Endothelial cell of umbilical vein (primary cell): ENCODE measurements at regions not wholly inside any gene's neighbourhood (a gene's known extent, or its start where the extent isn't known, plus 50 kb on each side); places are given as distances from the start of the nearest gene placed in this dataset.

ENCODE experiments used
- BruUV-seq: library from RNA; stranded (reverse); fragments of 400-500 nt; replicated peaks from 2 replicates; lab custom pipeline; 2021; lab: Mats Ljungman, UMichigan
- CTCF ChIA-PET: fragments of 300-600, 350-600 bp; sonication (Branson Sonifier 250); formaldehyde crosslinking; loops from one replicate; lab custom pipeline; 2021; ENCODE audit warnings: antibody characterized with exemption, inconsistent platforms; lab: Charles Lee
- POLR2A ChIA-PET: fragments of 300-600, 350-600 bp; sonication (Branson Sonifier 250); formaldehyde crosslinking; loops from one replicate; lab custom pipeline; 2021; ENCODE audit warnings: antibody characterized with exemption, inconsistent platforms; lab: Charles Lee
- DNase-seq: peaks from one replicate; pipeline ENCODE4 v3.0.0-alpha.2; 2011; ENCODE audit warnings: low read depth, low spot score
- FAIRE-seq: peaks from 2 replicates; lab custom pipeline; 2011; peaks lifted over from hg19 to GRCh38; lab: Jason Lieb, UNC
- H2AFZ ChIP-seq: 2 replicates; pipeline ENCODE4 v1.6.0; 2012; ENCODE audit warnings: low read depth, low read length, control low read depth, inconsistent platforms
- H3K27ac ChIP-seq: 2 replicates; pipeline ENCODE4 v1.5.1; 2011; ENCODE audit warnings: low read depth, mild to moderate bottlenecking, control low read depth, low read length, moderate library complexity; ENCODE audit not compliant: insufficient read depth
- H3K27me3 ChIP-seq, 2 experiments: 2 replicates each; pipeline versions ENCODE4 v1.6.0 to v1.6.1; 2011; ENCODE audit warnings: low read length in 2 of 2, mixed read lengths in 1 of 2; ENCODE audit not compliant: control insufficient read depth in 2 of 2, insufficient read depth in 2 of 2
- H3K36me3 ChIP-seq, 2 experiments: 2 replicates in 1 of 2; 3 replicates in 1 of 2; pipeline ENCODE4 v1.5.1; 2011; ENCODE audit warnings: low read length in 2 of 2, mild to moderate bottlenecking in 1 of 2, moderate library complexity in 1 of 2; ENCODE audit not compliant: control insufficient read depth in 2 of 2, insufficient read depth in 2 of 2; ENCODE audit errors: extremely low read depth in 1 of 2
- H3K4me1 ChIP-seq: 3 replicates; pipeline ENCODE4 v1.5.1; 2011; ENCODE audit warnings: mild to moderate bottlenecking, low read length; ENCODE audit not compliant: control insufficient read depth, insufficient read depth; ENCODE audit errors: extremely low read depth
- H3K4me2 ChIP-seq: 2 replicates; pipeline ENCODE4 v1.6.1; 2011; ENCODE audit warnings: low read length, control low read depth, mixed read lengths; ENCODE audit not compliant: insufficient read depth
- H3K4me3 ChIP-seq, 3 experiments: fragments of 200-600 bp in 1 of 3; sonication (generic), shearing (Covaris generic) in 1 of 3; replicated peaks in 1 of 3; 2 replicates each; pipeline ENCODE4 v1.5.1; 2011 to 2016; ENCODE audit warnings: control low read depth in 3 of 3, low read length in 3 of 3, mild to moderate bottlenecking in 2 of 3, inconsistent platforms in 1 of 3, low read depth in 1 of 3, moderate library complexity in 1 of 3; ENCODE audit not compliant: insufficient read depth in 1 of 3
- H3K79me2 ChIP-seq: 2 replicates; pipeline ENCODE4 v1.6.0; 2012; ENCODE audit warnings: low read length, inconsistent platforms; ENCODE audit not compliant: control insufficient read depth, insufficient read depth
- H3K9ac ChIP-seq: replicated peaks from 2 replicates; pipeline ENCODE3; 2011; ENCODE audit warnings: low read length, control low read depth; ENCODE audit not compliant: insufficient read depth; ENCODE audit errors: extremely low read depth
- H3K9me1 ChIP-seq: replicated peaks from 3 replicates; pipeline ENCODE4 v1.6.0; 2011; ENCODE audit warnings: mild to moderate bottlenecking, low read length; ENCODE audit not compliant: control insufficient read depth, insufficient read depth; ENCODE audit errors: extremely low read depth
- H3K9me3 ChIP-seq: replicated peaks from 2 replicates; pipeline ENCODE4 v1.5.1; 2012; ENCODE audit warnings: low read length, inconsistent platforms; ENCODE audit not compliant: control insufficient read depth, insufficient read depth
- H4K20me1 ChIP-seq: replicated peaks from 2 replicates; pipeline ENCODE3; 2011; ENCODE audit warnings: mild to moderate bottlenecking, low read length; ENCODE audit not compliant: control insufficient read depth, insufficient read depth; ENCODE audit errors: extremely low read depth
- EZH2 ChIP-seq: IDR thresholded peaks from 2 replicates; pipeline ENCODE4 v1.6.1; 2012; ENCODE audit warnings: borderline replicate concordance, low read depth, mild to moderate bottlenecking, moderate library complexity, low read length, inconsistent platforms; ENCODE audit not compliant: severe bottlenecking
- FOS ChIP-seq: IDR thresholded peaks from 2 replicates; pipeline ENCODE4 v1.6.1; 2011; ENCODE audit warnings: mild to moderate bottlenecking, low read length, moderate library complexity, borderline replicate concordance; ENCODE audit not compliant: insufficient read depth
- GATA2 ChIP-seq: IDR thresholded peaks from 2 replicates; pipeline ENCODE4 v1.7.0; 2011; ENCODE audit warnings: low read depth, mild to moderate bottlenecking, moderate library complexity, mixed read lengths, low read length; ENCODE audit not compliant: insufficient read length, insufficient read depth
- JUN ChIP-seq: IDR thresholded peaks from 2 replicates; pipeline ENCODE4 v1.6.1; 2011; ENCODE audit warnings: borderline replicate concordance, low read depth; ENCODE audit not compliant: insufficient read length, insufficient read depth
- MYC ChIP-seq: IDR thresholded peaks from one replicate; pipeline ENCODE4 v1.6.1; 2011; ENCODE audit warnings: mild to moderate bottlenecking, low read depth, low read length
- POLR2A ChIP-seq: IDR thresholded peaks from 2 replicates; pipeline ENCODE4 v1.6.1; 2012; ENCODE audit warnings: low read depth, mild to moderate bottlenecking, control low read depth, low read length
- POLR2AphosphoS5 ChIP-seq: IDR thresholded peaks from 2 replicates; pipeline ENCODE4 v1.6.1; 2012; ENCODE audit warnings: low read depth, mild to moderate bottlenecking, control low read depth, low read length, moderate library complexity; ENCODE audit not compliant: insufficient read depth
- dilution Hi-C: fragments of 300-500 bp; cut with MboI; formaldehyde crosslinking; loops from one replicate; pipeline ENCODE4 v1.15.0; 2019; ENCODE audit warnings: low sequenced_read_pairs; ENCODE audit not compliant: extremely low pct_ligation_motif_present
- intact Hi-C: fragments of 100-400 bp; cut with micrococcal nuclease; formaldehyde crosslinking; loops from one replicate; pipeline ENCODE4 v1.10.0; 2022
- TF ChIP-seq, protein P1 (sequence below): IDR thresholded peaks from 2 replicates; pipeline ENCODE4 v1.6.1; 2011; ENCODE audit not compliant: insufficient read depth, insufficient read length
- TF ChIP-seq, protein P2 (sequence below), 2 donors: IDR thresholded peaks; 1 replicate in 1 of 2; 2 replicates in 1 of 2; pipeline ENCODE4 v1.5.1; 2011; ENCODE audit warnings: low read length in 2 of 2, mild to moderate bottlenecking in 2 of 2, moderate library complexity in 2 of 2, control low read depth in 1 of 2, inconsistent platforms in 1 of 2, low read depth in 1 of 2; ENCODE audit not compliant: insufficient read depth in 1 of 2; ENCODE audit errors: extremely low read depth in 1 of 2

DNA sequence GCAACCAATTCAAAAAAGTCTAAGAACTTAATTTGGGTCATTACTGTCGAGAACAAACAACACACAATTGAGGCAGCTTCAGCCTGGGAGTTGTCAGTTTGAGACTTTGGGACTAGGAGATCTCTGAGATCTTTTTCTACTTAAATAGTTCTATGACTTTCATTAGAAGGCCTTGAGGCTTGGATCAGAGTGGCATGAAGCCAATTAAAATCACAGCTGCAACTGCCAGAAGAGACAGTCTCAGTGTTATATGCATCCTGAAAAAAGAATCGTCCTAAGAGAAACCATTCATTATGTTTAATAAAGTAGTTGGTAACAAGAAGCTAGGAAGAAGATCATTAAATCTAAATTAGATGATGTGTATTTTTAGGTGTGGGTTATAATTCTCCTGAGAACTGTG, 170.8 kb upstream of the RASSF8 start:
- Histone ChIP-seq H3K27ac (no peak overlapping the region), H3K9ac (no peak overlapping the region), H3K36me3 (no peaks in the 10 kb centered on the region), H3K27me3 (no peaks in the 10 kb centered on the region), H3K9me1 (no peaks in the 10 kb centered on the region), H3K4me1 (peaks cover 43% of the 10 kb centered on the region), H3K9me3 (no peaks in the 10 kb centered on the region), H3K4me3 (no peak overlapping the region), H2AFZ (no peak overlapping the region), H4K20me1 (no peaks in the 10 kb centered on the region), H3K4me2 (no peak overlapping the region), H3K79me2 (no peaks in the 10 kb centered on the region)
- TF ChIP-seq EZH2 (no peak), POLR2A (no peak), POLR2AphosphoS5 (no peak), JUN (no peak), FOS (no peak)
- TF ChIP-seq, protein P1, sequence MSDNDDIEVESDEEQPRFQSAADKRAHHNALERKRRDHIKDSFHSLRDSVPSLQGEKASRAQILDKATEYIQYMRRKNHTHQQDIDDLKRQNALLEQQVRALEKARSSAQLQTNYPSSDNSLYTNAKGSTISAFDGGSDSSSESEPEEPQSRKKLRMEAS = no peak
- FAIRE-seq (no peak), DNase-seq (peak; percentile 65)
- intact Hi-C loops (loop anchor here (2.0 to 5.0 kb wide), 2 partner anchors 135 to 171 kb away; partner anchors contain the start of gene RASSF8), dilution Hi-C loops (no loop called here)
- CTCF ChIA-PET = interaction anchor here (0.5 to 2.2 kb wide), 3 partner anchors 11 to 171 kb away, joined by 3 to 6 read pairs (median 3); partner anchors contain the start of gene RASSF8
- POLR2A ChIA-PET = no interaction called here
- BruUV-seq = no TSS peak

DNA sequence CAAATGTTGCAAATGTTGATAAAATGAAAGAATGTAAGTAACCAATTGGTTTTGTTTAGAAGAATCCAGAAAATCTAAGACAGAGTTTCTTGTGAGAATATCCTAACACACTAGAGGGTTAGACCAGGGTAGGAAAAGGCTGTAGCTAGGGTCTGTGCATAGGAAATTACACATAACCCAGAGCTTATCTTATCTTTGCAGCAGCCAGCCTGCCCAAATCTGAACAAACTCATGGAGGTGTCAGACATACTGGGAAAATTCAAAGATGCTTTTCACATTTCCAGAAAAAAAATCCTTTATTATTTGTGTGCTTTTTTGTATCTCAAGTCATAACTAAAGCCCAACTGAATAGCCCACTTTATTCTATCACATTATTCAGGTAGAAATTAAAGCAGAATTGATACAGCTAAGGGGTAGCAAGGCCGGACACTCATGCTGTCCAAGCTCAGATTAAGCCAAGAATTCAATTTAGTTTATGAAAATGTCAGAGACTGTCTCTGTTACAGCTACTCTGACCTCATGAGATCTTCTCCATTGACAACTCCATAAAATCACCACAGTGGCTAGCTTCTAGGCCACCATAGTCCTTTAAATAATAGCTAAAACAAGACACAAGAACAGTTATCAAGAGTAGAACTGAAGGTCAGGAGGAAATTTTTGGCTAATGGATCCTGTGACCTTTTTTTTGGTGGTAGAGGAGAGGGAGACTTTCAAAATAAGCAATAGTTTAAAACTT, 169.6 kb upstream of the RASSF8 start:
- DNase-seq (peak; percentile 93), FAIRE-seq (peak; percentile 75)
- intact Hi-C loops = loop anchor here (2.0 to 5.0 kb wide), 2 partner anchors 133 to 170 kb away; partner anchors contain the start of gene RASSF8
- Histone ChIP-seq H3K36me3 (no peaks in the 10 kb centered on the region), H2AFZ (peak overlapping the region; percentile 49), H3K9ac (peak overlapping the region; percentile 24), H3K27ac (peak overlapping the region; percentile 69), H4K20me1 (no peaks in the 10 kb centered on the region), H3K9me3 (no peaks in the 10 kb centered on the region), H3K9me1 (no peaks in the 10 kb centered on the region), H3K27me3 (no peaks in the 10 kb centered on the region), H3K4me2 (peak overlapping the region; percentile 63), H3K79me2 (no peaks in the 10 kb centered on the region), H3K4me1 (peaks cover 45% of the 10 kb centered on the region), H3K4me3 (no peak overlapping the region)
- ChIA-PET POLR2A (no interaction called here), CTCF (interaction anchor here (0.7 to 2.2 kb wide), 8 partner anchors 10 to 353 kb away, joined by 3 to 6 read pairs (median 3); partner anchors contain the start of gene RASSF8)
- TF ChIP-seq, protein P2, sequence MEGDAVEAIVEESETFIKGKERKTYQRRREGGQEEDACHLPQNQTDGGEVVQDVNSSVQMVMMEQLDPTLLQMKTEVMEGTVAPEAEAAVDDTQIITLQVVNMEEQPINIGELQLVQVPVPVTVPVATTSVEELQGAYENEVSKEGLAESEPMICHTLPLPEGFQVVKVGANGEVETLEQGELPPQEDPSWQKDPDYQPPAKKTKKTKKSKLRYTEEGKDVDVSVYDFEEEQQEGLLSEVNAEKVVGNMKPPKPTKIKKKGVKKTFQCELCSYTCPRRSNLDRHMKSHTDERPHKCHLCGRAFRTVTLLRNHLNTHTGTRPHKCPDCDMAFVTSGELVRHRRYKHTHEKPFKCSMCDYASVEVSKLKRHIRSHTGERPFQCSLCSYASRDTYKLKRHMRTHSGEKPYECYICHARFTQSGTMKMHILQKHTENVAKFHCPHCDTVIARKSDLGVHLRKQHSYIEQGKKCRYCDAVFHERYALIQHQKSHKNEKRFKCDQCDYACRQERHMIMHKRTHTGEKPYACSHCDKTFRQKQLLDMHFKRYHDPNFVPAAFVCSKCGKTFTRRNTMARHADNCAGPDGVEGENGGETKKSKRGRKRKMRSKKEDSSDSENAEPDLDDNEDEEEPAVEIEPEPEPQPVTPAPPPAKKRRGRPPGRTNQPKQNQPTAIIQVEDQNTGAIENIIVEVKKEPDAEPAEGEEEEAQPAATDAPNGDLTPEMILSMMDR (IDR thresholded peaks at IDR 0.05; ENCODE audit: extremely low read depth in 1 of 2, insufficient read depth in 1 of 2, low read depth in 1 of 2, low read length in 2 of 2) = no peak
- peak; percentile 77 for TF ChIP-seq POLR2AphosphoS5
- no peak for TF ChIP-seq EZH2
- TF ChIP-seq GATA2 = peak; percentile 98
- peak; percentile 73 for TF ChIP-seq JUN
- TF ChIP-seq MYC = no peak
- peak; percentile 62 for TF ChIP-seq FOS
- TF ChIP-seq POLR2A = peak; percentile 78
- dilution Hi-C loops = no loop called here
- no TSS peak for BruUV-seq
